Muscle layer of duodenum (tissue), 2 donors: ENCODE measurements at regions not wholly inside any gene's neighbourhood (a gene's known extent, or its start where the extent isn't known, plus 50 kb on each side); places are given as distances from the start of the nearest gene placed in this dataset.

Experiments
- H3K27ac ChIP-seq: one replicate; pipeline ENCODE4 v1.7.0; 2013; ENCODE audit warnings: mild to moderate bottlenecking, low read length
- H3K27me3 ChIP-seq: one replicate; pipeline ENCODE4 v1.7.0; 2013; ENCODE audit warnings: low read depth, mild to moderate bottlenecking, control low read depth, low read length
- H3K36me3 ChIP-seq, 2 donors: one replicate each; pipeline ENCODE4 v1.7.0; 2013; ENCODE audit warnings: low read length in 2 of 2, control low read depth in 1 of 2, mild to moderate bottlenecking in 1 of 2; ENCODE audit not compliant: insufficient read depth in 2 of 2, control insufficient read depth in 1 of 2
- H3K4me1 ChIP-seq, 2 donors: one replicate each; pipeline ENCODE4 v1.7.0; 2013; ENCODE audit warnings: low read length in 2 of 2, mild to moderate bottlenecking in 2 of 2, control low read depth in 1 of 2, moderate library complexity in 1 of 2; ENCODE audit not compliant: insufficient read depth in 2 of 2, control insufficient read depth in 1 of 2
- H3K4me3 ChIP-seq, 2 donors: one replicate each; pipeline ENCODE4 v1.7.0; 2013; ENCODE audit warnings: low read length in 2 of 2, low read depth in 1 of 2, mild to moderate bottlenecking in 1 of 2
- H3K9me3 ChIP-seq, 2 donors: one replicate each; pipeline ENCODE4 v1.7.0; 2013; ENCODE audit warnings: low read length in 2 of 2, control low read depth in 1 of 2, mild to moderate bottlenecking in 1 of 2; ENCODE audit not compliant: control insufficient read depth in 1 of 2
- donor health status: healthy.

- Histone ChIP-seq H3K9me3 (peaks cover 4% of the 10 kb centered on the region in 2 donors), H3K4me3 (no peak overlapping the region), H3K4me1 (peaks cover 0 to 11% of the 10 kb centered on the region in 2 donors), H3K27ac (no peak overlapping the region), H3K27me3 (peaks cover 8% of the 10 kb centered on the region), H3K36me3 (no peaks in the 10 kb centered on the region)
These were observed 72.5 kb downstream of the FOXD2 start for GRCh38 chr1:47510282-47510811.

- no peak overlapping the region for H3K4me3 ChIP-seq
- peaks cover 0 to 11% of the 10 kb centered on the region in 2 donors for H3K4me1 ChIP-seq
- peaks cover 8% of the 10 kb centered on the region for H3K27me3 ChIP-seq
- H3K27ac ChIP-seq, result no peak overlapping the region
- H3K9me3 ChIP-seq, result peaks cover 4% of the 10 kb centered on the region in 2 donors
- H3K36me3 ChIP-seq, result no peaks in the 10 kb centered on the region
These were observed 74.0 kb downstream of the FOXD2 start for GRCh38 chr1:47511825-47512224.

- peaks cover 0 to 7% of the 10 kb centered on the region in 2 donors for H3K4me1 ChIP-seq
- H3K27me3 ChIP-seq, result no peaks in the 10 kb centered on the region
- no peak overlapping the region for H3K27ac ChIP-seq
- no peaks in the 10 kb centered on the region for H3K36me3 ChIP-seq
- peaks cover 4% of the 10 kb centered on the region in 2 donors for H3K9me3 ChIP-seq
- no peak overlapping the region for H3K4me3 ChIP-seq
These were observed 75.5 kb downstream of the FOXD2 start for GRCh38 chr1:47513393-47513792.

GRCh38 chr1:47514229-47514628, 76.4 kb downstream of the FOXD2 start:
- Histone ChIP-seq H3K27ac (no peak overlapping the region), H3K9me3 (peaks cover 4% of the 10 kb centered on the region in 2 donors), H3K4me3 (no peak overlapping the region), H3K4me1 (no peaks in the 10 kb centered on the region), H3K36me3 (no peaks in the 10 kb centered on the region), H3K27me3 (no peaks in the 10 kb centered on the region)

- no peak overlapping the region for H3K27ac ChIP-seq
These were observed 77.4 kb downstream of the FOXD2 start for GRCh38 chr1:47515164-47515789.

GRCh38 chr1:47517946-47518345, 80.1 kb downstream of the FOXD2 start:
- H3K27me3 ChIP-seq, result no peaks in the 10 kb centered on the region
- no peaks in the 10 kb centered on the region for H3K4me1 ChIP-seq
- no peaks in the 10 kb centered on the region for H3K36me3 ChIP-seq
- H3K4me3 ChIP-seq, result no peak overlapping the region
- no peak overlapping the region for H3K27ac ChIP-seq
- peaks cover 4% of the 10 kb centered on the region in 2 donors for H3K9me3 ChIP-seq

More at GRCh38 chr1:47515164-47515789, 77.4 kb downstream of the FOXD2 start:
- Histone ChIP-seq H3K4me1 (no peaks in the 10 kb centered on the region), H3K27me3 (no peaks in the 10 kb centered on the region), H3K36me3 (no peaks in the 10 kb centered on the region), H3K9me3 (peaks cover 4% of the 10 kb centered on the region in 2 donors), H3K4me3 (no peak overlapping the region)

- no peaks in the 10 kb centered on the region for H3K36me3 ChIP-seq
- peaks cover 0 to under 1% of the 10 kb centered on the region in 2 donors for H3K9me3 ChIP-seq
- H3K4me1 ChIP-seq, result no peaks in the 10 kb centered on the region
- H3K4me3 ChIP-seq, result no peak overlapping the region
- no peak overlapping the region for H3K27ac ChIP-seq
- peaks cover 6% of the 10 kb centered on the region for H3K27me3 ChIP-seq
These were observed 81.6 kb downstream of the FOXD2 start for GRCh38 chr1:47519491-47519890.

GRCh38 chr1:47519971-47520370, 82.1 kb downstream of the FOXD2 start:
- no peaks in the 10 kb centered on the region for H3K9me3 ChIP-seq
- no peaks in the 10 kb centered on the region for H3K4me1 ChIP-seq
- no peaks in the 10 kb centered on the region for H3K36me3 ChIP-seq
- H3K4me3 ChIP-seq, result no peak overlapping the region
- H3K27ac ChIP-seq, result no peak overlapping the region
- peaks cover 6% of the 10 kb centered on the region for H3K27me3 ChIP-seq

GRCh38 chr1:47521034-47521881, 83.4 kb downstream of the FOXD2 start:
- Histone ChIP-seq H3K27ac (no peak overlapping the region), H3K36me3 (no peaks in the 10 kb centered on the region), H3K27me3 (peaks cover 6% of the 10 kb centered on the region), H3K4me1 (no peaks in the 10 kb centered on the region), H3K4me3 (no peak overlapping the region), H3K9me3 (no peaks in the 10 kb centered on the region)

- H3K27me3 ChIP-seq, result peaks cover 6% of the 10 kb centered on the region
- H3K9me3 ChIP-seq, result no peaks in the 10 kb centered on the region
- no peaks in the 10 kb centered on the region for H3K36me3 ChIP-seq
- H3K4me1 ChIP-seq, result no peaks in the 10 kb centered on the region
- no peak overlapping the region for H3K4me3 ChIP-seq
- H3K27ac ChIP-seq, result no peak overlapping the region
These were observed 85.3 kb downstream of the FOXD2 start for GRCh38 chr1:47522935-47523834.

- Histone ChIP-seq H3K27ac (no peak overlapping the region), H3K36me3 (no peaks in the 10 kb centered on the region), H3K4me3 (no peak overlapping the region), H3K27me3 (peaks cover 6% of the 10 kb centered on the region), H3K9me3 (peaks cover 0 to 3% of the 10 kb centered on the region in 2 donors), H3K4me1 (no peaks in the 10 kb centered on the region)
These were observed 86.0 kb downstream of the FOXD2 start for GRCh38 chr1:47523835-47524215.
